GM19351 (cell line): ENCODE measurements at regions not wholly inside any gene's neighbourhood (a gene's known extent, or its start where the extent isn't known, plus 50 kb on each side); places are given as distances from the start of the nearest gene placed in this dataset.
"Not testable (repeated sequence)": the region's sequence is repeated elsewhere in the genome, so short reads cannot be mapped to it uniquely, and the experiment has no call there.

Source experiments
- ATAC-seq: cut with Tn5 transposase; IDR thresholded peaks from one replicate; pipeline ENCODE4 v1.9.1; 2021; ENCODE audit warnings: mild to moderate bottlenecking, moderate library complexity; ENCODE audit not compliant: unreplicated experiment

DNA sequence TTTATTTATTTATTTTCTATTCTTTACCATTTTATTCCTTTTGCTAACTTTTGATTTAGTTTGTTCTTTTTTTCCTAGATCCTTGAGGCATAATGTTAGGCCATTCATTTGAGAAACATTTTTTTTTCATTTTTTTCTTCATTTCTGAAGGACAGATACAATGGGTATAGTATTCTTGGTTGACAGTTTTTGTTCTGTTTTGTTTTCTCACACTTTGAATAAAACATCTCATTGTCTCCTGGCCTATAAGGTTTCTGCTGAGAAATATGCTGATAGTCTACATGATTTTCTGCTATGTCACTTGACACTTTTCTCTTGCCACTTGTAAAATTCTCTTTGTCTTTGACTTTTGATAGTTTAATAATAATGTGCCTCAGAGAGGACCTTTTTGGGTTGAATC lies 294.6 kb upstream of the EPHA7 start:
- no peak for ATAC-seq

GRCh38 chr6:93703431-93703830 lies 284.1 kb upstream of the EPHA7 start:
- ATAC-seq = no peak

DNA sequence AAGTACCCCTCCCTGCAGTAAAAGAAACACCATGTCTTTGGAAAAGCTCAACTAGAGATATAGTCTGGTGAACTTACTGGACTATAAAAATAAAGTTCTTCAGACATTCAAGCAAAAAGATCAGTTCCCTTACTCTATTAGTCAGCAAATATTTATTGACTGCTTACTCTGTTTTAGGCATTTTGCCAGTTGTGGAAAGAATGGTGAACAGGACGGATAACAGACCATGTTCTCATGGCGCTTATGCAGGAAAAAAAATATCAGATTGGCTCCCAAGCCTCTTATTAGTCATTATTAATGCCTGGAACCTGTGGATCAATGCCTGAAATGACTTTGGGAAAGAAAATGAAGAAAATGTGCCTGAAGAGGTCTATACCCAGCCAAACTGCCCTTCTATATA lies 282.2 kb upstream of the EPHA7 start:
- no peak for ATAC-seq

DNA sequence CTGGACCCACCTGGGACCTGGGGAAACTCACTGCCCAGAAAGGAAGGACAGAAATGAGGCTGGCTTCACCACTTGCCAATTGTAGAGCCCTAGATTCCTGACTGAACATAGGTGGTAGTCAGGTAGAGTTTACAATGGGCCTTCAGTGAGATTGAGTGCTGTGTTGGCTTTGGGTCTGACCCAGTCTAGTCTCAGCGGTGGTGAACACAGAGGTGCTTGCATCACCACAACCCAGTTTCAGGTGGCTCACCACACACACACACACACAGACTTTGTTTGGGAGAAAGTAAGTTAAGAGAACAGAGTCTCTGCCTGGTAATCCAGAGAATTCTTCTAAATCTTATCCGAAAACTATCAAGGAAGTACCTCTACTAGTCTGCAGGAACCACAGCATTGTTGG lies 266.1 kb upstream of the EPHA7 start:
- no peak for ATAC-seq

DNA sequence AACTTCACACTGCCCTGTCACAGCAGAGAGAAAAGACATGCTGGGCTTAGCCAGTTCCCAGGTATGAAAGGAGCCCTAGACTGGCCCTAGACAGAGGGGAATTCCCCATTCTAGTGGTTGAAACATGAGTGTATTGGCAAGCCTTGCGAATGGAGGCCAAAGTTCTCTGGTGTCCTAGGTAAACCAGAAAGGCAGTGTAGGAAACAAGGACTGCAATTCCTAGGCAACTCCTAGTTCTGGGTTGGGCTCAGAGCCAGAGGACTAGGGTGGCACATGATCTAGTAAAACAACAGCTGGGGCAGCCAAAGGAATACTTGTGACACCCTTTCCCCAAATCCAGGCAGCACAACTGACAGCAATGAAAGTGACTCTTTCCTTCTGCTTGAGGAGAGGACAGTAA lies 265.0 kb upstream of the EPHA7 start:
- ATAC-seq = no peak

- ATAC-seq = no peak
Measured at GRCh38 chr6:93679836-93680235, 260.5 kb upstream of the EPHA7 start.

DNA sequence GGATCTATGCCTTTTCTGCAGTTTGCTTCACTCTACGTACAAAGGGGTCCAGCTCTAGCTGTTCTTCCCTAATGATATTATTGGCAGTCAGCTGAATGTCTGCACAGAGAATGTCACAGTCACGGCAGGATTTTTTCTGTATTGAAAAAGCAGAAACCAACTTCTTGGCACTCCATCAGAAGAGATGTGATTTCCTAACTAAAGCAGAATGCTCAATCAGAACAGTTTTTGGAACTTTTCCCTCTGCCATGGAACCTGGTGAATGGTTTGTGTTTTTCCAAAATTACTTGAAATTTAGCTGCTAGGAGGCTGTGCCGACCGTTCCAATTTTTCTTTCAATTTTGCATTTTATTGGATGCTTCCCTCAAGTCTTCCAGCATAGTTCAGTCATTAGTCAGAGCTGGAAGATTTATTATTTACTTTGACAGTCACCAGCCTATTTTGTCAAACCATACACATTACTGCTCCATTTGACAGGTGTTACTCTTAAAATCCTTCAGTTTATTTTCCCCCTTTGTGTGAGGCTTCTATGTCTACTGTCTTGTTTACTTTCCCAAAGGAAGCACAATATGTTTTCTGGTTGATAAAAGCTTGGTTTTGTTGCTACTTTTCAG lies 259.6 kb upstream of the EPHA7 start:
- no peak for ATAC-seq

- ATAC-seq = no peak
Measured at GRCh38 chr6:93677264-93677965, 258.1 kb upstream of the EPHA7 start.

DNA sequence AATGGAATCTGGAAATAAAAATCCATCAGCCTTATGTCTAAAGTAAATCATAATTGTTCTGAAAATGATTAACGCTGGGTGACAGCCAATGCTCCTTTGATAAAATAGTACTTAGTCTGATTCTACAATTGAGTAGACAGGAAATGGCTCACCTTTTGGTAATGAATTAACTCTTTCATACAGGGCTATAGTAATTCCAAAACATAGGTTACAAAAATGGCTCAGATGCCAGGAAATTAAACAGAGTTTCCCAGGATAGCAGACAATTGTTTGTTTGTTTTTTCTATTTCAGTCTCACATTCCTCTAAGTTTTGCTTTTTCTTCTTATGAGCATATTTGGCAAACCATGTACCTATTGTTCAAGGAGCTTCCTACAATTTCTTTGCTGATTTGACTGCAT lies 257.2 kb upstream of the EPHA7 start:
- ATAC-seq = no peak

- ATAC-seq = no peak
Measured at GRCh38 chr6:93675856-93676417, 256.6 kb upstream of the EPHA7 start.

- no peak for ATAC-seq
Measured at GRCh38 chr6:93663111-93663510, 243.8 kb upstream of the EPHA7 start.

- ATAC-seq = no peak
Measured at GRCh38 chr6:93654548-93654947, 235.2 kb upstream of the EPHA7 start.

- no peak for ATAC-seq
Measured at GRCh38 chr6:93644611-93645010, 225.3 kb upstream of the EPHA7 start.

DNA sequence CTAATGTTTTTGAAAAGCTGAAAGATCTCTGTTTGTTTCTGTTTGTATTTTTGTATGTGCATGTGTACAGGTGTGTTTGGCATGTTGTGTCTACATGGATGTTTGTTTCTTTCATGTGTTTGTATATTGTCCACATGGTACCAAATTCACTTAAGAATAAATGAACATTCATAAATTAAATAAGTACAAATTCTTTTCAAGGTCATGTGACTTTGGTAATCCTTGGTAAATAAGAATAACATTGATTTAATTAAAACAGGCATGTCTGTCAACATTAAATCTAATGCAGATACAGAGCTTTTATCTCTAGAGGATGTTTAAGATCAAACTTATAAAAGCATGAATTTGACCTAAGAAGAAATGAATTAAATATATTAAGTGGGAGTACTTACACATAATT lies 219.8 kb upstream of the EPHA7 start:
- ATAC-seq = no peak

DNA sequence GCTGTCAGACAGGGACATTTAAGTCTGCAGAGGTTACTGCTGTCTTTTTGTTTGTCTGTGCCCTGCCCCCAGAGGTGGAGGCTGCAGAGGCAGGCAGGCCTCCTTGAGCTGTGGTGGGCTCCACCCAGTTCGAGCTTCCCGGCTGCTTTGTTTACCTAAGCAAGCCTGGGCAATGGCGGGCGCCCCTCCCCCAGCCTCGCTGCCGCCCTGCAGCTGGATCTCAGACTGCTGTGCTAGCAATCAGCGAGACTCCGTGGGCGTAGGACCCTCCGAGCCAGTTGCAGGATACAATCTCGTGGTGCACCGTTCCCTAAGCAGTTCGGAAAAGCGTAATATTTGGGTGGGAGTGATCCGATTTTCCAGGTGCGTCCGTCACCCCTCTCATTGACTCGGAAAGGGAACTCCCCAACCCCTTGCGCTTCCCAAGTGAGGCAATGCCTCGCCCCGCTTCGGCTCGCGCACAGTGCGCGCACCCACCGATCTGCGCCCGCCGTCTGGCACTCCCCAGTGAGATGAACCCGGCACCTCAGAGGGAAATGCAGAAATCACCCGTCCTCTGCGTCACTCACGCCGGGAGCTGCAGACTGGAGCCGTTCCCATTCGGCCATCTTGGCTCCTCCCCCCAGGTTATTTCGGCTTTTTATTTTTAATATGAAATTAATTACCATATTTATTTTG lies 217.8 kb upstream of the EPHA7 start:
- ATAC-seq = not testable (repeated sequence)

- no peak for ATAC-seq
Measured at GRCh38 chr6:93624408-93624807, 205.0 kb upstream of the EPHA7 start.

DNA sequence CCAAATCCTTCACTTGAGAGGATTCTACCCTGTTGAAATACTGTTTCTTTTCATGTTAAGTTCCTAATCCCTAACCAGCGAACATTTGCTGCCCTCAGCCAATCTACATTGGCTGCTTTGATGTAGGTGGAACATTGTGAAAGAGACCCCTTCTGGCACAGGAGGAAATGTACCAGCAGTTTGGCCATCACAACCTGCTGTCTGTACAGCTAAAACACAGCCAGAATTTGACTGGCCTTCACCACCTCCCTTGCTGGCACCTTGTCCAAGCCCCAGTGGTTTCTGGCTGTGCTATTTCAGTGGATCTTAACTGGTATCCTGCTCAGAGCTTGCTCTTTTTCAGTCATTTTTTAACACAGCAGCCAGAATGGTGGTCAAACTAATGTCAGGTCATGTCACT lies 202.1 kb upstream of the EPHA7 start:
- no peak for ATAC-seq

DNA sequence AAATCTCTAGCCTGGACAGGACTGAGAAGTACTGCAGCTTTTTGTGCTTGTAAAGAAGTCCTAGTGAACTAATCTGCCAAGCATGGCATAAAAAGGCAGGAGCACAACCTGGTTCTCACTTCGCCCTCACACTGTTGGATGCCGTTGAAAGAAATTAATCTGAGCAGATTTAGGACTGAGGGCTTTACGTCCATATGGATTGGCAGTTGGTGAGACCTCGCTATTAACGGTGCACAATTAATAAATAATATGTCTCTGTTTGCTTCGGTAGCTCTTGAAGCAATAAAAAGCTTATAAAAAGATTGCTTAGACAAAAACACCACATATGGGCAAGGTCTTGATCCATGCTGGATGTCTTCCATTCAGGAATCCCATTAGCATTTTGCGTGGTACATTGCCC lies 185.6 kb upstream of the EPHA7 start:
- no peak for ATAC-seq

- ATAC-seq = no peak
Measured at GRCh38 chr6:93592417-93592816, 173.1 kb upstream of the EPHA7 start.

- no peak for ATAC-seq
Measured at GRCh38 chr6:93586306-93586705, 166.9 kb upstream of the EPHA7 start.

DNA sequence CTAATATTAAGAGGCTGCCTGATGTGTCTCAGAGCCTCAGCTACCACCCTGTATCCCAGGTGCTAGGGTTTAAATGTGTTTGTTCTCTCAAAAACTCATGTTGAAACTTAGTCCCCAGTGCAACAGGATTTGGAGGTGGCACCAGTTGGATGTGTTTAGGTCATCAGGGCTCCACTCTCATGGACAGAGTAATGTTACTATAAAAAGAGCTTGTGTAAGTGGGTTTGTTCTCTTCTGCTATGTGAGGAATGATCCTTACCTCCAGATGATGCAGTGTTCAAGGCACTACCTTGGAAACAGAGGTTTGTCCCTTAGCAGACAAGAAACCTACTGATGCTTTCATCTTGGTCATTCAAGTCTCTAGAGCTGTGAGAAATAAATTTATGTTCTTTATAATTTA lies 164.9 kb upstream of the EPHA7 start:
- ATAC-seq = no peak

- ATAC-seq = no peak
Measured at GRCh38 chr6:93581371-93581770, 162.0 kb upstream of the EPHA7 start.
